ENCODE measurements at regions not wholly inside any gene's neighbourhood (a gene's known extent, or its start where the extent isn't known, plus 50 kb on each side); places are given as distances from the start of the nearest gene placed in this dataset.

DNA sequence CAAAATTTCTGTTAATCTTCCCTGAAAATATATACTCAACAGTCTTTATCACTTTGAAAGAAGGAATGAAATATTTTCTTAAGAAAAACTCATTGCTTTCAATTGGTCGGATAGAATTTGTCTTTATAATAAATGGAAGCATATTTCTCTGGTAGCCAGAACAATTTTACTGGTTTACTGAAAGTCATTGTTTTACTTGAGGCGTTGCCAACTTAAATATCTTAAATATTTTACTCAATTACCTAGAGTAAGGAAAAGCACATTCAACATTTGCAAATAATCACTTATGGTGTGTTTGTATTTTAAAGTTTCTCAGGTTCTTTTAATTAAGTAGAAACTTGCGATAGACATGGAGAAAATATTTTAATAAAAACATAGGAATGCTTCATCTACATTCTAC is 1181.7 kb downstream of the EFNA5 start:
- Histone ChIP-seq H3K4ac (ENCODE audit: low read depth, low read length) (no peak overlapping the region), H4K91ac (ENCODE audit: insufficient read length, low read depth, low read length) (no peak overlapping the region), H2BK120ac (ENCODE audit: low read depth, low read length, poor library complexity, severe bottlenecking) (no peak overlapping the region), H3K23ac (ENCODE audit: insufficient read length, low read depth, low read length) (no peak overlapping the region), H2AK5ac (ENCODE audit: insufficient read length, low read length) (no peak overlapping the region), H2BK5ac (ENCODE audit: insufficient read length, low read length) (no peak overlapping the region), H2BK12ac (ENCODE audit: insufficient read length, low read depth, low read length) (no peak overlapping the region), H3T11ph (ENCODE audit: low read length) (no peak overlapping the region), H3K27me3 (ENCODE audit: insufficient read depth, low read length) (no peaks in the 10 kb centered on the region), H3K4me1 (ENCODE audit: insufficient read depth, low read length) (no peaks in the 10 kb centered on the region), H2BK15ac (ENCODE audit: low read depth, low read length) (no peak overlapping the region), H2BK20ac (ENCODE audit: low read depth, low read length, poor library complexity, severe bottlenecking) (no peak overlapping the region), H3K56ac (ENCODE audit: insufficient read length, low read depth, low read length) (no peak overlapping the region), H2AFZ (ENCODE audit: low read length) (no peak overlapping the region), H4K20me1 (ENCODE audit: control insufficient read depth, insufficient read depth, insufficient read length) (no peaks in the 10 kb centered on the region), H3K23me2 (ENCODE audit: insufficient read length, low read depth, low read length, poor library complexity, severe bottlenecking) (no peaks in the 10 kb centered on the region), H3K4me2 (ENCODE audit: insufficient read depth, insufficient read length, low read length) (no peak overlapping the region), H4K5ac (ENCODE audit: insufficient read length, low read depth, low read length) (no peak overlapping the region), H3K79me2 (ENCODE audit: insufficient read depth, low read length) (no peaks in the 10 kb centered on the region), H3K9ac (ENCODE audit: extremely low read depth, insufficient read length, low read length) (no peak overlapping the region), H3K27ac (ENCODE audit: insufficient read length, low read depth, low read length) (no peak overlapping the region), H3K14ac (ENCODE audit: insufficient read depth, low read length) (no peak overlapping the region), H3K79me1 (ENCODE audit: insufficient read depth, low read depth, low read length, poor library complexity, severe bottlenecking) (no peaks in the 10 kb centered on the region), H4K8ac (replicated peaks; ENCODE audit: insufficient read length, low read depth, low read length) (no peak overlapping the region), H3K9me3 (ENCODE audit: control insufficient read depth, low read depth, low read length) (no peaks in the 10 kb centered on the region), H3K18ac (ENCODE audit: insufficient read length, low read depth, low read length) (no peak overlapping the region)
- H3K4me3 Mint-ChIP-seq = no peak overlapping the region
- no CpG with 5 or more reads among the region's 3 CpGs for WGBS (ENCODE audit: extremely low coverage, insufficient read length, low lambda C conversion rate)
- H3K9me3 Mint-ChIP-seq = no peaks in the 10 kb centered on the region
- TF ChIP-seq, protein P1, sequence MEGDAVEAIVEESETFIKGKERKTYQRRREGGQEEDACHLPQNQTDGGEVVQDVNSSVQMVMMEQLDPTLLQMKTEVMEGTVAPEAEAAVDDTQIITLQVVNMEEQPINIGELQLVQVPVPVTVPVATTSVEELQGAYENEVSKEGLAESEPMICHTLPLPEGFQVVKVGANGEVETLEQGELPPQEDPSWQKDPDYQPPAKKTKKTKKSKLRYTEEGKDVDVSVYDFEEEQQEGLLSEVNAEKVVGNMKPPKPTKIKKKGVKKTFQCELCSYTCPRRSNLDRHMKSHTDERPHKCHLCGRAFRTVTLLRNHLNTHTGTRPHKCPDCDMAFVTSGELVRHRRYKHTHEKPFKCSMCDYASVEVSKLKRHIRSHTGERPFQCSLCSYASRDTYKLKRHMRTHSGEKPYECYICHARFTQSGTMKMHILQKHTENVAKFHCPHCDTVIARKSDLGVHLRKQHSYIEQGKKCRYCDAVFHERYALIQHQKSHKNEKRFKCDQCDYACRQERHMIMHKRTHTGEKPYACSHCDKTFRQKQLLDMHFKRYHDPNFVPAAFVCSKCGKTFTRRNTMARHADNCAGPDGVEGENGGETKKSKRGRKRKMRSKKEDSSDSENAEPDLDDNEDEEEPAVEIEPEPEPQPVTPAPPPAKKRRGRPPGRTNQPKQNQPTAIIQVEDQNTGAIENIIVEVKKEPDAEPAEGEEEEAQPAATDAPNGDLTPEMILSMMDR (conservative IDR thresholded peaks at IDR 0.05) = no peak
- H3K27me3 Mint-ChIP-seq (ENCODE audit: low read depth) = no peaks in the 10 kb centered on the region
- H3K27ac Mint-ChIP-seq = no peak overlapping the region
- H3K36me3 Mint-ChIP-seq (ENCODE audit: insufficient read depth in 1 of 3, low read depth in 3 of 3) = no peaks in the 10 kb centered on the region
- DNase-seq = no peak
- no peaks in the 10 kb centered on the region for H3K4me1 Mint-ChIP-seq
